Keratinocyte (primary cell): ENCODE measurements at regions not wholly inside any gene's neighbourhood (a gene's known extent, or its start where the extent isn't known, plus 50 kb on each side); places are given as distances from the start of the nearest gene placed in this dataset.

Source experiments
- EZH2 ChIP-seq: IDR thresholded peaks from one replicate; pipeline ENCODE4 v1.6.1; 2012; ENCODE audit warnings: inconsistent platforms, mild to moderate bottlenecking, low read length, moderate library complexity
- TF ChIP-seq, protein P1 (sequence below), 3 experiments: IDR thresholded peaks in 1 of 3; conservative IDR thresholded peaks in 1 of 3; optimal IDR thresholded peaks in 1 of 3; 2 replicates in 2 of 3; 3 replicates in 1 of 3; pipeline versions ENCODE3 to v1.5.1; 2011; ENCODE audit warnings: low read length in 3 of 3, mild to moderate bottlenecking in 3 of 3, moderate library complexity in 2 of 3, control low read depth in 1 of 3, inconsistent platforms in 1 of 3; ENCODE audit not compliant: insufficient read depth in 2 of 3; ENCODE audit errors: extremely low read depth in 1 of 3

GRCh38 chr13:56789527-56789926, 351.2 kb upstream of the PRR20A start:
- TF ChIP-seq, protein P1, sequence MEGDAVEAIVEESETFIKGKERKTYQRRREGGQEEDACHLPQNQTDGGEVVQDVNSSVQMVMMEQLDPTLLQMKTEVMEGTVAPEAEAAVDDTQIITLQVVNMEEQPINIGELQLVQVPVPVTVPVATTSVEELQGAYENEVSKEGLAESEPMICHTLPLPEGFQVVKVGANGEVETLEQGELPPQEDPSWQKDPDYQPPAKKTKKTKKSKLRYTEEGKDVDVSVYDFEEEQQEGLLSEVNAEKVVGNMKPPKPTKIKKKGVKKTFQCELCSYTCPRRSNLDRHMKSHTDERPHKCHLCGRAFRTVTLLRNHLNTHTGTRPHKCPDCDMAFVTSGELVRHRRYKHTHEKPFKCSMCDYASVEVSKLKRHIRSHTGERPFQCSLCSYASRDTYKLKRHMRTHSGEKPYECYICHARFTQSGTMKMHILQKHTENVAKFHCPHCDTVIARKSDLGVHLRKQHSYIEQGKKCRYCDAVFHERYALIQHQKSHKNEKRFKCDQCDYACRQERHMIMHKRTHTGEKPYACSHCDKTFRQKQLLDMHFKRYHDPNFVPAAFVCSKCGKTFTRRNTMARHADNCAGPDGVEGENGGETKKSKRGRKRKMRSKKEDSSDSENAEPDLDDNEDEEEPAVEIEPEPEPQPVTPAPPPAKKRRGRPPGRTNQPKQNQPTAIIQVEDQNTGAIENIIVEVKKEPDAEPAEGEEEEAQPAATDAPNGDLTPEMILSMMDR (optimal IDR thresholded peaks at IDR 0.05 in 1 of 3, IDR thresholded peaks at IDR 0.05 in 1 of 3, conservative IDR thresholded peaks at IDR 0.05 in 1 of 3; ENCODE audit: extremely low read depth in 1 of 3, insufficient read depth in 2 of 3, low read length in 3 of 3) = no peak
- no peak for TF ChIP-seq EZH2
